Esophagus squamous epithelium (tissue), 4 donors: ENCODE measurements at regions not wholly inside any gene's neighbourhood (a gene's known extent, or its start where the extent isn't known, plus 50 kb on each side); places are given as distances from the start of the nearest gene placed in this dataset.

Experiments
- POLR2A ChIP-seq, 4 donors: fragments of 450-650 bp; IDR thresholded peaks; one replicate each; pipeline ENCODE4 v1.6.1; 2017; ENCODE audit warnings: antibody characterized with exemption in 4 of 4, mild to moderate bottlenecking in 4 of 4, moderate library complexity in 3 of 4
- TF ChIP-seq, protein P1 (sequence below), 6 experiments: fragments of 450-650 bp in 4 of 6; fragments of 200-600 bp in 2 of 6; sonication (generic) in 2 of 6; IDR thresholded peaks; one replicate each; pipeline ENCODE4 v1.5.1; 2016 to 2019; ENCODE audit warnings: antibody characterized with exemption in 6 of 6, mild to moderate bottlenecking in 4 of 6, moderate library complexity in 4 of 6

DNA sequence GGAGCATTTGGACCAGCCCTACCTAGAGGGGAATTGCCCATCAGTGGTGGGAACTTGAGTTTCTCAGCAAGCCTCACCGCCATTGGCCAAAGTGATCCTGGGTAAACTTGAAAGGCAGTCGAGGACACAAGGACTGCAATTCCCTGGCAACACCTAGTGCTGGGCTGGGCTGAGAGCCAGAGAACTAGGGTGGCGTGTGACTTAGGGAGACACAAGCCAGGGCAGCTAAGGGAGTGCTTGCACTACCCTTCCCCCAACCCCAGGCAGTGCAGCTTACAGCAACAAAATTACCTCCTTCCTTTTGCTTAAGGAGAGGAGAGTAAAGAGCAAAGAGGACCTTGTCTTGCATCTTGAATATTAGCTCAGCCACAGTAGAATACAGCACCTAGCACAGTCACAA is 176.9 kb upstream of the PRMT6 start:
- no peak for TF ChIP-seq POLR2A (IDR thresholded peaks at IDR 0.05)
- TF ChIP-seq, protein P1, sequence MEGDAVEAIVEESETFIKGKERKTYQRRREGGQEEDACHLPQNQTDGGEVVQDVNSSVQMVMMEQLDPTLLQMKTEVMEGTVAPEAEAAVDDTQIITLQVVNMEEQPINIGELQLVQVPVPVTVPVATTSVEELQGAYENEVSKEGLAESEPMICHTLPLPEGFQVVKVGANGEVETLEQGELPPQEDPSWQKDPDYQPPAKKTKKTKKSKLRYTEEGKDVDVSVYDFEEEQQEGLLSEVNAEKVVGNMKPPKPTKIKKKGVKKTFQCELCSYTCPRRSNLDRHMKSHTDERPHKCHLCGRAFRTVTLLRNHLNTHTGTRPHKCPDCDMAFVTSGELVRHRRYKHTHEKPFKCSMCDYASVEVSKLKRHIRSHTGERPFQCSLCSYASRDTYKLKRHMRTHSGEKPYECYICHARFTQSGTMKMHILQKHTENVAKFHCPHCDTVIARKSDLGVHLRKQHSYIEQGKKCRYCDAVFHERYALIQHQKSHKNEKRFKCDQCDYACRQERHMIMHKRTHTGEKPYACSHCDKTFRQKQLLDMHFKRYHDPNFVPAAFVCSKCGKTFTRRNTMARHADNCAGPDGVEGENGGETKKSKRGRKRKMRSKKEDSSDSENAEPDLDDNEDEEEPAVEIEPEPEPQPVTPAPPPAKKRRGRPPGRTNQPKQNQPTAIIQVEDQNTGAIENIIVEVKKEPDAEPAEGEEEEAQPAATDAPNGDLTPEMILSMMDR (IDR thresholded peaks at IDR 0.05), result no peak
